Body of pancreas (tissue), 4 donors: ENCODE measurements at regions not wholly inside any gene's neighbourhood (a gene's known extent, or its start where the extent isn't known, plus 50 kb on each side); places are given as distances from the start of the nearest gene placed in this dataset.

ENCODE experiments used
- ATAC-seq: fragments of 150-250 bp; one replicate; pipeline ENCODE4 v1.9.1; 2016
- DNase-seq, 4 donors: peaks; one replicate each; pipeline ENCODE4 v3.0.0-alpha.2; 2019
- H3K27ac ChIP-seq, 4 donors: fragments of 200-600 bp; sonication (generic); 1 replicate in 3 of 4; 2 replicates in 1 of 4; pipeline versions ENCODE4 v1.5.1 to v1.6.1; 2016 to 2019; ENCODE audit warnings: mild to moderate bottlenecking in 1 of 4, mixed read lengths in 1 of 4, moderate library complexity in 1 of 4
- H3K27me3 ChIP-seq, 2 donors: fragments of 200-600 bp; sonication (generic); one replicate each; pipeline ENCODE4 v1.6.0; 2016; ENCODE audit warnings: mild to moderate bottlenecking in 1 of 2
- H3K36me3 ChIP-seq, 2 donors: fragments of 200-600 bp; sonication (generic); replicated peaks in 1 of 2; 2 replicates each; pipeline ENCODE4 v1.5.1; 2016; ENCODE audit warnings: low read depth in 2 of 2; ENCODE audit not compliant: insufficient read depth in 1 of 2
- H3K4me1 ChIP-seq: fragments of 200-600 bp; sonication (generic); one replicate; pipeline ENCODE4 v1.6.0; 2016
- H3K4me3 ChIP-seq, 2 donors: fragments of 200-600 bp; sonication (generic); 1 replicate in 1 of 2; 2 replicates in 1 of 2; pipeline ENCODE4 v1.5.1; 2016 to 2019
- H3K9me3 ChIP-seq, 3 donors: fragments of 200-600 bp; sonication (generic); 1 replicate in 2 of 3; 2 replicates in 1 of 3; pipeline ENCODE4 v1.5.1; 2016
- CTCF ChIP-seq, 7 experiments: fragments of 450-650 bp in 4 of 7; fragments of 200-600 bp in 3 of 7; sonication (generic) in 3 of 7; IDR thresholded peaks; one replicate each; pipeline ENCODE4 v1.5.1; 2016 to 2019; ENCODE audit warnings: antibody characterized with exemption in 7 of 7
- POLR2A ChIP-seq, 3 donors: fragments of 450-650 bp; IDR thresholded peaks; one replicate each; pipeline ENCODE4 v1.6.1; 2016; ENCODE audit warnings: antibody characterized with exemption in 3 of 3, mild to moderate bottlenecking in 2 of 3
- WGBS, 2 donors: methylation state at CpG; one replicate each; pipeline ENCODE4 v1.1.5; 2017; 5-methylcytosine and 5-hydroxymethylcytosine counted together
- intact Hi-C: fragments of 100-400 bp; cut with DNase I; formaldehyde crosslinking; loops from one replicate; pipeline ENCODE4 v1.15.1; 2023

GRCh38 chr5:172571413-172571812, 69.7 kb upstream of the NEURL1B start:
- Histone ChIP-seq H3K9me3 (no peaks in the 10 kb centered on the region), H3K4me3 (no peak overlapping the region), H3K27ac (no peak overlapping the region), H3K27me3 (no peaks in the 10 kb centered on the region), H3K36me3 (no peaks in the 10 kb centered on the region), H3K4me1 (no peaks in the 10 kb centered on the region)
- 82 to 84% methylated on average over 3 of the region's 3 CpGs for WGBS, 2 donors
- DNase-seq = no peak
- ATAC-seq = no peak
- no peak for TF ChIP-seq CTCF (IDR thresholded peaks at IDR 0.05)
- no peak for TF ChIP-seq POLR2A (IDR thresholded peaks at IDR 0.05)
- intact Hi-C loops = no loop called here

GRCh38 chr5:172570594-172571334, 70.3 kb upstream of the NEURL1B start:
- intact Hi-C loops = no loop called here
- H3K4me1 ChIP-seq = no peaks in the 10 kb centered on the region
- H3K9me3 ChIP-seq = no peaks in the 10 kb centered on the region

GRCh38 chr5:172569861-172570558, 71.1 kb upstream of the NEURL1B start:
- no peak for ATAC-seq
- H3K4me1 ChIP-seq = peaks cover under 1% of the 10 kb centered on the region
- DNase-seq = peak in 1 of 4 donors; percentile 26
- intact Hi-C loops = no loop called here
- 46 to 47% methylated on average over 15 of the region's 15 CpGs for WGBS, 2 donors
- H3K36me3 ChIP-seq = no peaks in the 10 kb centered on the region
- H3K27ac ChIP-seq = no peak overlapping the region
- TF ChIP-seq POLR2A (IDR thresholded peaks at IDR 0.05) (no peak), CTCF (IDR thresholded peaks at IDR 0.05) (no peak)
- H3K27me3 ChIP-seq = no peaks in the 10 kb centered on the region
- H3K4me3 ChIP-seq = no peak overlapping the region
- H3K9me3 ChIP-seq = no peaks in the 10 kb centered on the region

More at GRCh38 chr5:172570594-172571334, 70.3 kb upstream of the NEURL1B start:
- Histone ChIP-seq H3K27me3 (no peaks in the 10 kb centered on the region), H3K4me3 (no peak overlapping the region), H3K36me3 (no peaks in the 10 kb centered on the region), H3K27ac (no peak overlapping the region)
- WGBS, 2 donors = 69 to 82% methylated on average over 3 of the region's 3 CpGs
- TF ChIP-seq CTCF (IDR thresholded peaks at IDR 0.05) = no peak
- TF ChIP-seq POLR2A (IDR thresholded peaks at IDR 0.05) = no peak
- ATAC-seq (no peak), DNase-seq (no peak)

- no peaks in the 10 kb centered on the region for H3K27me3 ChIP-seq
- TF ChIP-seq CTCF (IDR thresholded peaks at IDR 0.05) (no peak), POLR2A (IDR thresholded peaks at IDR 0.05) (no peak)
- intact Hi-C loops = no loop called here
- H3K27ac ChIP-seq = no peak overlapping the region
- H3K4me3 ChIP-seq = no peak overlapping the region
- peaks cover 14% of the 10 kb centered on the region for H3K4me1 ChIP-seq
- H3K9me3 ChIP-seq = no peaks in the 10 kb centered on the region
- no peak for DNase-seq
- H3K36me3 ChIP-seq = no peaks in the 10 kb centered on the region
- ATAC-seq = no peak
- 74 to 80% methylated on average over 3 of the region's 3 CpGs for WGBS, 2 donors
These were observed 72.7 kb upstream of the NEURL1B start for GRCh38 chr5:172568308-172568910.
